G401 (cell line): ENCODE measurements at regions not wholly inside any gene's neighbourhood (a gene's known extent, or its start where the extent isn't known, plus 50 kb on each side); places are given as distances from the start of the nearest gene placed in this dataset.
"Not testable (repeated sequence)": the region's sequence is repeated elsewhere in the genome, so short reads cannot be mapped to it uniquely, and the experiment has no call there.

Experiments
- DNase-seq: peaks from one replicate; pipeline ENCODE4 v3.0.0-alpha.2; 2015; ENCODE audit warnings: low spot score
- in situ Hi-C: cut with HindIII; loops from 2 replicates; pipeline ENCODE4 v1.10.0; 2016; ENCODE audit warnings: low sequenced_read_pairs, mixed read lengths

- in situ Hi-C loops = no loop called here
- peak; percentile 5 for DNase-seq
Observed at GRCh38 chr16:63695347-63695746, 1426.5 kb downstream of the CDH11 start.

- in situ Hi-C loops = no loop called here
- DNase-seq = no peak
Observed at GRCh38 chr16:63690961-63691360, 1430.9 kb downstream of the CDH11 start.

- in situ Hi-C loops = no loop called here
- DNase-seq = no peak
Observed at GRCh38 chr16:63690267-63690666, 1431.6 kb downstream of the CDH11 start.

- in situ Hi-C loops = no loop called here
- DNase-seq = no peak
Observed at GRCh38 chr16:63689068-63689467, 1432.8 kb downstream of the CDH11 start.

- in situ Hi-C loops = no loop called here
- DNase-seq = no peak
Observed at GRCh38 chr16:63684149-63685101, 1437.4 kb downstream of the CDH11 start.

GRCh38 chr16:63682844-63683243, 1439.0 kb downstream of the CDH11 start:
- in situ Hi-C loops = no loop called here
- DNase-seq = no peak

GRCh38 chr16:63672493-63672892, 1449.4 kb downstream of the CDH11 start:
- in situ Hi-C loops = no loop called here

GRCh38 chr16:63663155-63663554, 1458.7 kb downstream of the CDH11 start:
- in situ Hi-C loops = no loop called here

More at GRCh38 chr16:63672493-63672892, 1449.4 kb downstream of the CDH11 start:
- no peak for DNase-seq

GRCh38 chr16:63655846-63656245, 1466.0 kb downstream of the CDH11 start:
- in situ Hi-C loops = no loop called here
- DNase-seq = no peak

More at GRCh38 chr16:63663155-63663554, 1458.7 kb downstream of the CDH11 start:
- no peak for DNase-seq

GRCh38 chr16:63653044-63653839, 1468.6 kb downstream of the CDH11 start:
- in situ Hi-C loops = no loop called here

GRCh38 chr16:63652091-63652490, 1469.8 kb downstream of the CDH11 start:
- DNase-seq = no peak
- in situ Hi-C loops = no loop called here

More at GRCh38 chr16:63653044-63653839, 1468.6 kb downstream of the CDH11 start:
- no peak for DNase-seq

- in situ Hi-C loops = no loop called here
- no peak for DNase-seq
Observed at GRCh38 chr16:63650550-63650949, 1471.3 kb downstream of the CDH11 start.

- in situ Hi-C loops, DNase-seq: not testable (repeated sequence)
Observed at GRCh38 chr16:63633706-63634445, 1488.0 kb downstream of the CDH11 start.

GRCh38 chr16:63629272-63629671, 1492.6 kb downstream of the CDH11 start:
- DNase-seq = no peak
- in situ Hi-C loops = no loop called here

GRCh38 chr16:63628812-63629211, 1493.1 kb downstream of the CDH11 start:
- in situ Hi-C loops = no loop called here
- DNase-seq = no peak

GRCh38 chr16:63625126-63625525, 1496.7 kb downstream of the CDH11 start:
- DNase-seq = no peak
- in situ Hi-C loops = no loop called here

GRCh38 chr16:63623551-63624039, 1498.3 kb downstream of the CDH11 start:
- in situ Hi-C loops = no loop called here
- DNase-seq = no peak

- DNase-seq = no peak
- in situ Hi-C loops = no loop called here
Observed at GRCh38 chr16:63618896-63619485, 1502.9 kb downstream of the CDH11 start.
